GM21515 (cell line): ENCODE measurements at regions not wholly inside any gene's neighbourhood (a gene's known extent, or its start where the extent isn't known, plus 50 kb on each side); places are given as distances from the start of the nearest gene placed in this dataset.

ENCODE experiments used
- ATAC-seq: cut with Tn5 transposase; IDR thresholded peaks from one replicate; pipeline ENCODE4 v1.9.1; 2021; ENCODE audit not compliant: unreplicated experiment

DNA sequence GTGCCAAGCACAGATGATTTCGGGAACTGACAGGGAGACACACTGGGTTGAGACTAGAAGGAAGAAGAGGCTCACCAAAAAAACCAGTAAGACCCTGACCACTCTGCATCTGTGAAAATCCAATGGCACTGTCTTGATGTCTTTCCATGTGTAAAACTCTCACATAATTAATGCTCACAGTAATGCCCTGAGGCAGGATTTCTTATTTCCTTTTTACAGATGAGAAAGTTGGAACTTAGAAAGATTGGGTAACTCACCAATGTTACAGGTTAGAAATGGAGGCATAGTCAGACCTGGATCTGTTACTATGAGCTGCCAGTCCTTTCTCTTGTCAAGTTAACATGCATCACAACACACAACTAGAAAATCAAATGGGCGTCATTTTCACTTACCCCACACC, 151.0 kb upstream of the MCHR2 start:
- ATAC-seq: no peak

DNA sequence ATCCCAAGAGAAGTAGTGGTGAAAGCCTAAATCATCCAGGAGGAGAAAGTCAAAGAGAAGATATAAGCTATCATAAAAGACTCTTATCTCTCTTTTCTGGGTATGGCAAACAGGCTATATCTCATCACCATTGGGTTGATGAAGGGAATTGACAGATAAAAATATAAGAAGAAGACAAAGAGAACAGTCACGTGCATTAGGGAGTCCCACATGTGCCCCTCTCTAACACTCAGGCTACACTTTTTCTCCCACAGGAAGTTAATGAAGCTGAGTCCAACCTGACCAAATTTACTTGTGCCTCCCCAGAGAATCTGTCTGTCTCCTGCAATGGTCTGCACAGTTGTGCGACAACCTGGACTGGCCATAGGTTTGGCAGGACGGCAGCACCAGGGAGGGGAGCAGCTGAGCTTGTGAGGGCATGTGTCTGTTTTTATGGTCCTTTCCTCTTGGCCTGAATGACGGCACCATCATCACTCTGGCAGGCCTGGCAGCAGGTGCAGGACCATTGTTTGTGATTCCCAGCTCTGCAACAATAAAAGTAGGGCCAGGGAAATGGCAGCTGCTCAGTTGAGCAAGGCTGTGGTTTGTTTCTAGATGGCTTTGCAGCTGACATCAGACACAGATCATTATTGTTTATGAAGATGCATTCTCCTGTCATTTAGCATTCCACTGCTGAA, 144.5 kb upstream of the MCHR2 start:
- no peak for ATAC-seq

DNA sequence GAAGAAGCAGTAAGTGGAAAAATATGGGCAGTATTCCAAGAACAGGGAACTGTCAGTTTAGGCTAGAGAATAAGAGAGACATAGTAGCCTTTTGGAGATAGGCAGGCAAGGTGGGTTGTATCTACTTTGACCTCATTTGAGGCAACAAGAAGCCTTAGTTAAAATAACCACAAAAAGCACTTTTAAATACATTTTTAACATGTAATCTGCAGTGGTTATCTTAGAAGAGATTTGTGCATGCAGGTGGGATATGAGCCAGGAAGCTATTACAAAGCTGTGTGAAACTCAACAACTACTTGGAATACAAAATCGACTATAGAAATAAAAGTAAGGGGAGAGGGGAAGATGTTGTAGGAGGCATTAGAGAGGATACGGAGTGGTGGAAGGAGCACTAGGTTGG, 143.7 kb upstream of the MCHR2 start:
- ATAC-seq: no peak

DNA sequence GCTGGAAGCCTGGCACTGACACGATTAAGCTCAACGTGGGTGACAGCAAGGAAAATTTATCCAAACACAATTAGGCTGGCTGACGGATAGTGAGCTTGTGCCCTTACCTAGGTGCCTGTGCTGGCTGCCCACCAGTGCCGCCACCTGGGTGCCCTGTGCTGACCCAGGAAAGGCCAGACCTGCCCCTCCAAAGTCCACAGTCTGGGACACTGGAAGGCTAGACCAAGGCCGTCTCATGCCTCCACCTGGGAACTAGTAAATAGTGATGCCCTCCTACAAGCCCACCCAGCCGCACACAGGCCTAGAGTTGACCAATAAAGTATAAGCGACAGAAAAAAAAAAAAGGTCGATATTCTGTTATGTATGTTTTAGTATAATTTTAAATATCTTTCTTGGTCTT, 142.6 kb upstream of the MCHR2 start:
- ATAC-seq: no peak

DNA sequence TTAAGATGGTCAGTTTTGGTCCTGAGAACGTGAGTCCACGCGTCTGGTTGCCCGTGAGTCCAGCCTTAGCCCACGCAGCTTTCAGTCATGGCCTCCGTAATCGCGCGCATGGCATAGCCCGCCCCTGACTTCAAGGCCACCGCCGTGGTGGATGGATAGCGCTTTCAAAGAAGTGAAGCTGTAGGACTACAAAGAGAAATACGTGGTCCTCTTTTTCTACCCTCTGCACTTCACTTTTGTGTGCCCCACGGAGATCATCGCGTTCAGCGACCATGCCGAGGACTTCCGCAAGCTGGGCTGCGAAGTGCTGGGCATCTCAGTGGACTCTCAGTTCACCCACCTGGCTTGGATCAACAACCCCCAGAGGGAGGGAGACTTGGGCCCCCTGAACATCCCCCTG, 142.0 kb upstream of the MCHR2 start:
- ATAC-seq: no peak

DNA sequence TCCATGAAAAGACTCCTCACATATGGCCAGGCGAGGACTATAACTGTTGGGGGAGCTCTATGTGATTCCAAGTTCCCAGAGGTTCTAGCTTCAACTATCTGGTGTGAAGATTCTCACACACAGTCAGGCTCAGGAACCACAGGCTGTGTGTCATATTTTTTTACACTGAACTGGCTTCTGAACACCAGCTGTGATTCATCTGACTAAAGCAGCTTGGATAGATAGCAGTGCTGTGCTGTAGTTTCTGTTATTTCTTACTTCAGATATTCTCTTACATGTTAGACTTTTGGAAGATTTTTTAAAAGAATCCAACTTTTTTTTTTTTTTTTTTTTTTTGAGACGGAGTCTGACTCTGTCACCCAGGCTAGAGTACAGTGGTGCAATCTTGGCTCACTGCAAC, 140.7 kb upstream of the MCHR2 start:
- ATAC-seq: no peak

DNA sequence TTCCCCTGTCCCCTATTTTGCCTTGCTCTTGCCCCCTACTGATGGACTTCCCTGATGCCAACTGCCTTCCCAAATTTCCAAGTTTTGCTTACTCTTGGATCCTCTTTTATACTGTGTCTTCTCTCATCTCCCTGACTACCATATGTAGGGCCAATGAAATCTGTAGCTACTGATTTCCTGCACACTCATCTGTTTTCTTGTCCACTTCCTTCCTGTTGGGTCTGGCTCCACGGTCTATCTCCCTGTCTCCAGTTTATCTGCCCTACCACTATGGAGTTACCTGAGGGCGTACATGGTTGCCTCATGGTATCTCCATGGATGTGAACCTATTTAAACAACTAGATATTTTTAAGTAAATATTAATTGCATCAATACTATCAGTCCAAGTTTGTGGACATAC, 140.3 kb upstream of the MCHR2 start:
- no peak for ATAC-seq

DNA sequence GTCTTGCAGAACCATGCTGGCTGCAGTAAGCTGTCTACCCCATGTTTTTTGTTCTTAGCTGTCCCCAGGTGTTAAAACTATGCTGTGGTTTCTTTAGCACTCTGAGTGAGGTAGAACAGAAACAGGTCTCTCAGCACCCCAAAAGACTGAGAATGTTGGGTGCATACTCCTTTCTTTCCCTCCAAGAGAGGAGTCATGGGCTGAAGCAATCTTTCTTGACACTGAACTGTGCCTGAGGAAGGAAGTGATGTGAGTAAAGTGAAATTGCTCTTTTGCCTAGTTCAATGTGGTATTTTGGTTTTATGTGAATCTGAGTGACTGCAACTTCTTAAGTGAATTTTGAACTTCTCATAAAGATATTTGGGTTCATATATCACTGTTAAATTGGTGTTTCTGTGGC, 138.0 kb upstream of the MCHR2 start:
- no peak for ATAC-seq

DNA sequence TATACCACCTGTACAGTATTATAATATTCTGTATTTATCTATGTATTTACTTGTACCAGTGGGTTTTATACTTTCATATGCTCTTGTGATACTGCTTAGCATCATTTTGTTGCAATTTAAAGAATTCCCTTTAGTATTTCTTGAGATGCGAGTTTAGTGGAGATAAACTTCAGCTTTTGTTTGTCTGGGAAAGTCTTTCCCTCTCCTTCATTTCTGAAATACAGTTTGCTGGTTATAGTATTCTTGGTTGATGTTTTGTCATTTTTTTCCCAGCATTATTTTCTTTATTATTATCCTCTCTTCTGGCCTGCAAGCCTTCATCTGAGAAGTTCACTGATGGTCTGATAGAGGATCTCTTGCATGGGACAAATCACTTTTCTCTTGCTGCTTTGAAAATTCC, 136.6 kb upstream of the MCHR2 start:
- no peak for ATAC-seq

DNA sequence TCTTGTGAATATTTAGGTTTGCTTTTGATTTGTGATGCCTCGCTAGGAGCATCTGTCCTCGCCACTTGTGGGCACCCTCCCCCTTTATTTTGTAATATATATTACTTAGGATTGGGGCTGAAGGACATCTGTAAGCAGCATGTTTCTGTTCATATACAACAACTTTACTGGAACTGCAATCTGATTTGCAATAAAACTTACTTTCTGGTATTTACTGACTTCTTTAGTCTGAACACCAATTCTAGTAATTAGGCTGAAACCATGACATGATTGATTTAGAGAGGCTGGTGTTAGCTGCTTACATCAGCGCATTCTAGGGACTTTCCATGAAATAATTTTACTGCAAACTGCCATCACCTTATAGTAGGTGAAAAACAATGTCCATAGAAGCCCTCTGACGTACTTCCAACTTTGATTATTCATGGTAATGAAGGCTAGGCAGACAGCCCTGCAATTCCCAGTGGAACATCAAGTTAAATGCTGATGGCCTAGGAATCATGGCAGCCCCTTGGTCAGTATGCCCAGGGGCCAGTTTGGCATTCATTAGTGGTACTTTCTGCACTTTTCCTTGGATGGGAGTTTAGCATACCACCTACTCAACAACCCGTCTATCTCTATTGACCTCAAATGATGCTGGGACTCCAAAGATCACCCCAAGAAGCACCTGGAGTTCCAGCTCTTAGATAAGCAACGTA, 132.9 kb upstream of the MCHR2 start:
- ATAC-seq: peak; percentile 47

DNA sequence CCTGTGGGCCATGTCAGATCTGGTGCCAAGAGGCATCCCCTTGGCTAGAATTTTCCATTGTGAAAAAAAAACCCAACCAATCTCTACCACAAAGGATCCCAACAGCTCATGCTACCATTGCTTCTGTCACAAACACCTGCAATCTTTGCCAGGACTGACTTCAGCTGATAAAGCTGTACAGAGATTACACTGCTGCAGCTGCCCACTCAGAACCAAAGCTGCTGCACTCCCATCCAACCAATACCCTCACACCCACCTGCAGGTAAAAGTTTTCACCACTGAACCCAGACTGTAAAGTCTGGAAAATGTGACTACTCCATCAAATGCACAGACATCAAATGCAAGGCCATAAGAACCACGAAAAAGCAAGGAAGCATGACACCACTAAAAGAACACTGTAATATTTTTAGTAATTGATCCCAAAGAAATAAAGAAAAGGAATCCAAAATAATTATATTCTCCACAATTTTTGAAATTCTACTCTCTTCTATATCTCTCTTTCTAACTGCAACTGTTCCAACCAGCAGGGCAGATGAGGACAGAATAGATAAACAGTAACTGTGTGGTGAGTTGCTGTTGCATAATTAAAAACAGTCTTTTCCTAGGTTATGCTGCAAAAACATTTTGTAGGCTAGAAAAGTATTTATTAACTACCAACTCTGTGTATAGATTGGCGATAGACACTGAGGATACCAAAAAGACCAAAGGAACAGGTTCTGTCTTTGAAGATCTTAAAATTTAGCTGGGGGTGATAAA, 128.0 kb upstream of the MCHR2 start:
- no peak for ATAC-seq

DNA sequence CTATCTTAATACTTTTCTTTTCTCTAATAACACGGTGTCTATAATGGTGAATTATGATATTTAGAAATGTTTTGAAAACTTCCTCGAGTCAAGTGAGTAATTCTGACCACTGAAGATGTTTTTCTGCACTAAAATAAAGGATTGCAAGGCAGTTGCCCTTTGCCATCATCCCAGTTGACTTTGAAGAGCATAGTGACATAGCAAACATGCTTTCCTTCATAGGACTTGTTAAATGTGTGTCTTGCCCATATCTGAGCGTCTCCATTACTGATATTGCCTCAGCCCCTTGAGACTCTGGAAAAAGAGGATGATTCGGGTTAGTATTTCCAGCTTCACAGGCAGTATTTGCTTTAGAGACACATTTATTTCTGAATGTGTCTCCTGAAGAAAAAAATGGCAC, 125.2 kb upstream of the MCHR2 start:
- ATAC-seq: no peak

DNA sequence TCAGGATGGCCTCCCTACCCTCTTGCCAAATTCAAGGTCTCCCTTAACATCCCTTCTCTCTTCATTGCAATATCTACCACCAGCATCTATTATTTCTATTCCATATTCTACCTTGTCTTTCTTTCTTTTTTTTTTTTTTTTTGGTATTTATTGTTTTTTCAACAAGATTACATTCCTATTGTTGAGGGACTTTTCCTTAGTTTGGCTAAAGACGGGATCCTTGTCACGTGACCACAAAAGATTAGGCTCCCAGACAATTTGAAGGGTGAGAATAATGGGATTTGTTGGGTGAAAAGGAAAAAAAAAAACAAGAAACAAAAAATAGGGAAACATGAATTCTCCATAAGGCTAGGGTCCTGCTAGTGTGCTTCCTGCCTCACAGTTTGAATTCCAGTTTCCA, 124.3 kb upstream of the MCHR2 start:
- no peak for ATAC-seq

DNA sequence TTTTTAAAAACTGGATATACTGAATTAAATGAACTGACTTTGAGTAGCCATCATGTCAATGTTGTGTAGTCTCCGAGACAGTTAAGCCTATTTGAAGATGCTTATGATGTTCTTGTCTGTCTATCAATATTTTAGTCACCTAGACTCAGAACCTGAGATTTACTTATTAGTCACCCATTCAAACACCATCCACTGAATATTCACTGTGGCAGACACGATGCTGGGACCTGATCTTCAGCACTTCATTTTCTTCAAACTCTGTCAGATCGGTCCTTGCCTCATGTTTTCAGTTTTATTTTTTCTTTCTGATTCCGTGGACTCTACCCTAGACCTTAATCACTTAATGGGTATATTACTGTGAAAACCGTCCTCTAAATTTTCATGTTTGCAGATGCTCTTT, 123.7 kb upstream of the MCHR2 start:
- ATAC-seq: no peak

DNA sequence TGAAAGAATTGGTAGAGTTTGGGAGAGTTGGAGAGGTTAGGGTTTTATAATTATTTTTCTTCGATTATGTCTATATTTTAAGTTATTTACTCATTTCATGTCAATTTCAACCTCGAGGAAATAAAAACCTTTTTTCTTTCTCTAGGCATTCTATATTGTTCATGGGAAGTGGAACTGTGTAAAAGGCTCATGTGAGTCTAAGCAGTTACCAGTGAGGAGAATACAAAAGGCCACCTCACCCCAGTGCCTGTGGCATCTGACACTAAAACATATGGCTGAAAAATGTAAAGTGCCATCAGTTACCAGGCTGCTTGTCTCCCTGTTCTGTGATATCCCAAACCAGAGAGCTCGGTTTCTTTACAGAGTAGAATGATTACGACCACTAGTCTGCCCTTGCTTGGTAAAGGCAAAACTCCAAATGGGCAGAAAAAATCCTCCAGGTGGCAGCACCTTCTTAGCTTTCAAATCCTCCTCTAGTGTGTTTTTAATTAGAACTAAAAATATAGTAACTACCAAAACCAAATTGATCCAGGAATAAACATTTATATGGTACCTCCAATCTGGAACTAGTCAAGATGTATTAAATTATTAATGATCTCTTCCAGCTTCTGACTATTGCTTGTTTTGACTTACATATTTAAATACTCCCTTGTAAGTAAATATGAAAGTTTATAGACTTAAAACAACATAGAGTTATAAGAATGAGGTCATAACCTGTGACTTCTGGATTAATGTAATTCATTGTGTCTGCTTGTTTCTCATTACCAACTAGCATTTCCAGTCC, 122.6 kb upstream of the MCHR2 start:
- ATAC-seq: peak; percentile 75

DNA sequence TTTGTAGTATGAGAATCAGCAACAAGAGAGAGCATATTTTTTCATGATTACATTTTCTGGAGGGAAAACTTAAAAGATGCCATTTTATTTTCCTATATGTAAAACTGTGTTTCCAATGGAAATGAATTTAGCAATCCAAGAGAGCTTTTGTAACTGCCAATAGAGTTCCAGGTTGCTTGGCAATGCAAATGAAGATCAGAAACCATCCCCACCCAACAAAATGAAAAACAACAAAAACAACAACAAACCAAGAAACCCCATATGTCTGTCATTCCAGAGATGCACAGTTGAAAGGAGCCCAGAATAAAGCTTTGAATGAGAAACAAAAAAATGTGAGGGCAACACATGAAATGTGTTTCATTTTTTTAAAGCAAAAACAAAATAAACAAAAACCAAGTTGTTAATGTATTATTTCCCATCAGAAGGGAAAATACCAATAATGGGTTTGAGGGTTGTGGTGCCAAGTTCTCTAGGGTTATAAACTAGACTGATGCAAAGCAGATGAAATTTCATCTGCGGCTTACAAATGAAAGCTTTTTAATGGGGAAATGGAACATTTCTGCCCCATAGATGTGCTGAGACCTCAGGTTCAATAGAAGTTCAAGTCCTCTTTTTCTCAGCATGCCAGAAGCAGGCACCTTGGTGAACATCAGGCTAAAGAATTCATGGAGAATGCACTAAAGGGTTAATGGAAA, 121.5 kb upstream of the MCHR2 start:
- ATAC-seq: no peak

DNA sequence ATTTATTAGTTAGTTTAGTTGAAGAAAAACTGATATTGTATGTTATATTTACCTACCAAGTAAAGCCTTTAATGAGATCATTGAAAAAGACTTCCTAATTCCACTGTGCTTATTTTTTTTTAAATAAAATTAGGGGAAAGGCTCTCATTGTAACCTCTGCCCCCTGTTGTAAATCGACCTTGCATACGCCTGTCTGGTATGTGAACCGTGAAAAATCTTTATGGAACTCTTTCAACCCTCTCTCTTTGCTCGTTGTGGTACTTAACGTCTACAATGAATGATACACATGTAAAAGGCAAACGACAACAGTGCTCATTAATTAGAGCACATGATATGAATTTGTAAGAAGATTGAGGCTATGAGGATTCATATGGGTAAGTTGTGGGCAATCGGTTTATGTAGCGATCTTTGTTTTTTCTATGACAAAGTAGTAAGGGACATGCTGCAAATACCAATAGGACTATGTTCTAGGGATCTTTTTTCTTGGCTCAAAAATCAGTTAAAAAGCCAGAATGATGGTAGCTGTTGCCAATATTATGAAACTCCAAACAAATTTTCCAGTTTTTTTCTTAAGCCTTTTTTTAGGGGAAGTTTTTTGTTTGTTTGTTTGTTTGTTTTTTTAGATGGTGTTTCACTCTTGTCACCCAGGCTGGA, 119.0 kb upstream of the MCHR2 start:
- ATAC-seq: no peak

DNA sequence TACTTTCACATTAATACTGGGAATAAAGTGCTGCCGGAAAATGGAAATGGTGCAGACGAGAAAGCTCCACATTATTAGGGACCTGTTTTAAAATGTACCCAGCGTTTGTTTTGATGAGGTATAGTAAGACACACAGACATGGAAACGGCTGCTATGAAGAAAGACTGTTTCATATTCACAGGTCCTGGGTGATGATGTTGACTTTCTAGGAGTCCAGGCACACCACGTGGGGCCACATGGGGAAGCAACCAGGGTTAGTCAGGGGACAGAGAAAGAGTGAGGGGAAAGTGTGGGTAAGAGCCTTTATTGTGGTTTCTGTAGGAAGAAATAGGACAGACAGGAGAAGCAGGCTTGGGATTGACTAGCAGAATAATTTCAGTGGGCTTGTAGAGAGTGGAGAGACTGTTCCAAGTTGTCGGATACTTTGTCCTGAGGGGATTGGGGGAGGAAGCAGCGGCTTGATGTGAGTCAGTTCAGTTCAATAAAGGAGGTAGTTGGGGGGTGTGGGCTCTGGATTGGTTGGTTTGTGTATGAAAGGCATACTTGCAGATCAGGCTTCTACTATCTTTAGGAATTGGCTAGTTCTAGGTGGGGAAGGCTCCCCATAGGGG, 112.0 kb upstream of the MCHR2 start:
- no peak for ATAC-seq

DNA sequence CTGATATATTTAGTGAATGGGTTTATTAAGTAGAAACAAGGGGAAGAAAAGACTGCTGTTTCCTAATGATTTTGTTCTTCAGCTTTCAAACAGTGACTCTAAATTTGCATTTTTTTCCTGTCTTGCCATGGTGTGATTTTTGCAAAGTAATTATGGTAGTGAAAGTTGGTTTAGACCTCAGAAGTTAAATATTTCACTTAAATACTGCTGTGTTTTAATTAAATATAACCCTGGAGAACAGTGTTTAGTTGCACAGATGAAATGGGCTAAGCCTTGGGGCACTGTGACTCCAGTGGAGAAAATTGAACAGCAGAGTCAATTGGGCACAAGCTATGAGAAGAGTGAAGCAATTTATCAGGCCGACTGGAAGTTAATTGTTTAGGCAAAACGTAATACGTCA, 111.1 kb upstream of the MCHR2 start:
- ATAC-seq: no peak

DNA sequence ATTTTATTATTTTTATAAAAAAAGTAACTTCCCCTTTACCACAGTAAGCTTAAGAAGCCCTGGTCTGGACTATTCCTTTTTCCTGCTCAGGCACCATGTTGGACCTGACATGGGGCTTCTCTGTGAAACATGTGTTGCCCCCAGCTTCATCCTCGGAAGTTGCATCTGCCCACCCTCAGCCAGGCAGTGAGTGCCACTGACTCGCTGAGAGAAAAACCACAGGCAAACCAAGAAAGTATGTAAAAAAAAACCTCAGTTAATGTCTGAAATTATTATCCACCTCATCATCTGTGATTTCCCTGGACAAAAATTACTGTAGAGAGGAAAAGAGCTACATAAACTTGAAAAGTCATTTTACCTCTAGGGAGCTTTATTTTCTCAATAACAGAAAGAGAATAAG, 109.9 kb upstream of the MCHR2 start:
- ATAC-seq: no peak
